Posterior vena cava (tissue), 2 donors: ENCODE measurements at regions not wholly inside any gene's neighbourhood (a gene's known extent, or its start where the extent isn't known, plus 50 kb on each side); places are given as distances from the start of the nearest gene placed in this dataset.

ENCODE experiments used
- DNase-seq: peaks from one replicate; pipeline ENCODE4 v3.0.0-alpha.2; 2020; ENCODE audit warnings: low spot score
- intact Hi-C, 2 donors: fragments of 100-400 bp; cut with DNase I; formaldehyde crosslinking; loops; one replicate each; pipeline versions ENCODE4 v1.14.1 to v1.14.2; 2022 to 2023
- donor health status: DM: yes; HTN: yes; CAD: no.
- donor health status: DM: yes; HTN: yes; CAD: no.

GRCh38 chr1:115401676-115402075 lies 63.6 kb upstream of the NGF start:
- intact Hi-C loops = no loop called here

DNA sequence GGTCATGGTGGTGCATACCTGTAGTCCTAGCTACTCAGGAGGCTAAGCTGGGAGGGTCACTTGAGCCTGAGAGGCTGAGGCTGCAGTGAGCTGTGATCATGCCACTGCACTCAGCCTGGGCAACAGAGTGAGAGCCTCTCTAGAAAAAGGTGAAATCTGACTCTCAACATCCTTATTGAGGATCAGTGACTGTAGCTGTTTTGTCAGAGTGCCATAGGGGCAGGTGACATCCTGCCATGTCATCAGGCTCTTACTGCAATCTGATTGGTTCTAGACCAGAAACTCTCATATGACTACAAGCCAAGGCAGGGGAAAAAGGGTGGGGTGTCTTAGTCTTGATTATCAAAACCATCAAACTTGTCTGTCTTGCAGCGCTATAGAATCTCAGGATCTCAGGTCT lies 62.8 kb upstream of the NGF start:
- no peak for DNase-seq
- intact Hi-C loops = no loop called here

More at GRCh38 chr1:115401676-115402075, 63.6 kb upstream of the NGF start:
- DNase-seq = no peak

- DNase-seq = no peak
- intact Hi-C loops = no loop called here
These were observed 62.4 kb upstream of the NGF start for GRCh38 chr1:115400426-115400825.

DNA sequence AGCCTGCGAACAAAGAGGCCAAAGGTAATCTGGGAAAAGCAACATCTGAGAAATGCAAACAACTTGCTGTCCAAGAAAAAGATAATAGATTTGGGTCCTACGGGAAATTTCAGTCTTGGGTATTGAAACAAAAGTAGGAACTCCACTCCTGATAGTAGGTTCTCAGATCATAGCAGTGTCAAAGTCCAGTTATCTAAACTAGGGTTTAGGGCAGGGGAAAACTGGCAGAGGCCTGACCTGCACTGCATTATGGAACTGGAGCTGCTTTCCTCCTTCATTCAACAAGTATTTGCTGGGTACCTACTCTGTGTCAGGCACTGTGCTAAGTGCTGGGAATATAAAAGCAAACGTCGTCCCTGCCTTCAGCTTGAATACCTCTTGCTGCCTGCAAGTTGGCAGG lies 60.7 kb upstream of the NGF start:
- no peak for DNase-seq
- intact Hi-C loops = no loop called here
